ENCODE measurements at regions not wholly inside any gene's neighbourhood (a gene's known extent, or its start where the extent isn't known, plus 50 kb on each side); places are given as distances from the start of the nearest gene placed in this dataset.

- in situ Hi-C loops (cut with MboI; ENCODE audit: low sequenced_read_pairs): no loop called here
Measured at GRCh38 chr2:9087121-9087681, 83.7 kb upstream of the MBOAT2 start.

- in situ Hi-C loops (cut with MboI; ENCODE audit: low sequenced_read_pairs): no loop called here
Measured at GRCh38 chr2:9086465-9086864, 83.0 kb upstream of the MBOAT2 start.

GRCh38 chr2:9085353-9085752 lies 81.9 kb upstream of the MBOAT2 start:
- in situ Hi-C loops (cut with MboI; ENCODE audit: low sequenced_read_pairs): no loop called here

GRCh38 chr2:9083287-9083686 lies 79.8 kb upstream of the MBOAT2 start:
- in situ Hi-C loops (cut with MboI; ENCODE audit: low sequenced_read_pairs): no loop called here

- in situ Hi-C loops (cut with MboI; ENCODE audit: low sequenced_read_pairs): no loop called here
Measured at GRCh38 chr2:9082158-9082557, 78.7 kb upstream of the MBOAT2 start.

- in situ Hi-C loops (cut with MboI; ENCODE audit: low sequenced_read_pairs): no loop called here
Measured at GRCh38 chr2:9081750-9082149, 78.3 kb upstream of the MBOAT2 start.

- in situ Hi-C loops (cut with MboI; ENCODE audit: low sequenced_read_pairs): no loop called here
Measured at GRCh38 chr2:9078405-9078804, 74.9 kb upstream of the MBOAT2 start.

GRCh38 chr2:9077691-9078090 lies 74.2 kb upstream of the MBOAT2 start:
- in situ Hi-C loops (cut with MboI; ENCODE audit: low sequenced_read_pairs): no loop called here

- in situ Hi-C loops (cut with MboI; ENCODE audit: low sequenced_read_pairs): no loop called here
Measured at GRCh38 chr2:9076755-9077154, 73.3 kb upstream of the MBOAT2 start.

GRCh38 chr2:9076210-9076609 lies 72.7 kb upstream of the MBOAT2 start:
- in situ Hi-C loops (cut with MboI; ENCODE audit: low sequenced_read_pairs): no loop called here

GRCh38 chr2:9074930-9075329 lies 71.4 kb upstream of the MBOAT2 start:
- in situ Hi-C loops (cut with MboI; ENCODE audit: low sequenced_read_pairs): no loop called here

- in situ Hi-C loops (cut with MboI; ENCODE audit: low sequenced_read_pairs): no loop called here
Measured at GRCh38 chr2:9071584-9072124, 68.2 kb upstream of the MBOAT2 start.

- in situ Hi-C loops (cut with MboI; ENCODE audit: low sequenced_read_pairs): no loop called here
Measured at GRCh38 chr2:9071032-9071431, 67.5 kb upstream of the MBOAT2 start.

GRCh38 chr2:9069543-9069942 lies 66.1 kb upstream of the MBOAT2 start:
- in situ Hi-C loops (cut with MboI; ENCODE audit: low sequenced_read_pairs): no loop called here

GRCh38 chr2:9065901-9066300 lies 62.4 kb upstream of the MBOAT2 start:
- in situ Hi-C loops (cut with MboI; ENCODE audit: low sequenced_read_pairs): no loop called here

GRCh38 chr2:9063023-9063606 lies 59.6 kb upstream of the MBOAT2 start:
- in situ Hi-C loops (cut with MboI; ENCODE audit: low sequenced_read_pairs): no loop called here

GRCh38 chr2:9060819-9061218 lies 57.3 kb upstream of the MBOAT2 start:
- in situ Hi-C loops (cut with MboI; ENCODE audit: low sequenced_read_pairs): no loop called here

GRCh38 chr2:9057939-9058761 lies 54.7 kb upstream of the MBOAT2 start:
- in situ Hi-C loops (cut with MboI; ENCODE audit: low sequenced_read_pairs): no loop called here

GRCh38 chr2:9055471-9055870 lies 52.0 kb upstream of the MBOAT2 start:
- in situ Hi-C loops (cut with MboI; ENCODE audit: low sequenced_read_pairs): no loop called here

- in situ Hi-C loops (cut with MboI; ENCODE audit: low sequenced_read_pairs): no loop called here
Measured at GRCh38 chr2:9053534-9053931, 50.0 kb upstream of the MBOAT2 start.
